Naive thymus-derived CD4-positive, alpha-beta T cell (primary cell): ENCODE measurements at regions not wholly inside any gene's neighbourhood (a gene's known extent, or its start where the extent isn't known, plus 50 kb on each side); places are given as distances from the start of the nearest gene placed in this dataset.
"Not testable (repeated sequence)": the region's sequence is repeated elsewhere in the genome, so short reads cannot be mapped to it uniquely, and the experiment has no call there.

Experiments
- ATAC-seq: fragments of 150-1000 bp; cut with Tn5 transposase; 2 replicates; pipeline ENCODE4 v1.10.0; 2021; ENCODE audit warnings: mild to moderate bottlenecking, moderate library complexity
- CTCF ChIA-PET: fragments of 350-600 bp; sonication (Branson Sonifier 250); formaldehyde crosslinking; loops from one replicate; lab custom pipeline; 2021; ENCODE audit warnings: antibody characterized with exemption; lab: Charles Lee
- POLR2A ChIA-PET: fragments of 350-600 bp; sonication (Branson Sonifier 250); formaldehyde crosslinking; loops from one replicate; lab custom pipeline; 2021; ENCODE audit warnings: antibody characterized with exemption, inconsistent platforms; lab: Charles Lee
- DNase-seq, 9 donors: peaks; one replicate each; pipeline versions ENCODE4 v3.0.0 to v3.0.0-alpha.2; 2020 to 2022; ENCODE audit warnings: mixed read lengths in 1 of 9
- H3K27ac ChIP-seq: one replicate; pipeline ENCODE4 v1.7.0; 2013; ENCODE audit warnings: mild to moderate bottlenecking, low read depth, low read length, moderate library complexity
- H3K27me3 ChIP-seq, 2 donors: one replicate each; pipeline ENCODE4 v1.7.0; 2013; ENCODE audit warnings: low read length in 2 of 2, mild to moderate bottlenecking in 2 of 2, moderate library complexity in 2 of 2; ENCODE audit not compliant: control insufficient read depth in 2 of 2, insufficient read depth in 2 of 2
- H3K36me3 ChIP-seq, 3 experiments: 1 replicate in 2 of 3; 2 replicates in 1 of 3; pipeline ENCODE4 v1.7.0; 2013; ENCODE audit warnings: low read length in 3 of 3, mild to moderate bottlenecking in 3 of 3, moderate library complexity in 1 of 3; ENCODE audit not compliant: insufficient read depth in 3 of 3, control insufficient read depth in 2 of 3
- H3K4me1 ChIP-seq, 2 donors: one replicate each; pipeline ENCODE4 v1.7.0; 2013; ENCODE audit warnings: low read length in 2 of 2, mild to moderate bottlenecking in 2 of 2, moderate library complexity in 1 of 2; ENCODE audit not compliant: control insufficient read depth in 2 of 2, insufficient read depth in 2 of 2
- H3K4me3 ChIP-seq: 2 replicates; pipeline ENCODE4 v1.7.0; 2013; ENCODE audit warnings: mild to moderate bottlenecking, low read length
- H3K9me3 ChIP-seq, 3 experiments: 1 replicate in 2 of 3; 2 replicates in 1 of 3; pipeline ENCODE4 v1.7.0; 2013; ENCODE audit warnings: low read length in 3 of 3; ENCODE audit not compliant: control insufficient read depth in 2 of 3
- H3K27ac Mint-ChIP-seq, 9 donors: one replicate each; pipeline ENCODE4 v1.8.0; 2020 to 2022; ENCODE audit warnings: mixed read lengths in 9 of 9, mild to moderate bottlenecking in 8 of 9, moderate library complexity in 5 of 9, inconsistent platforms in 2 of 9
- H3K27me3 Mint-ChIP-seq, 5 donors: one replicate each; pipeline ENCODE4 v1.8.0; 2021 to 2022; ENCODE audit warnings: mixed read lengths in 5 of 5, mild to moderate bottlenecking in 1 of 5
- H3K36me3 Mint-ChIP-seq, 5 donors: one replicate each; pipeline ENCODE4 v1.8.0; 2020 to 2022; ENCODE audit warnings: mixed read lengths in 5 of 5, mild to moderate bottlenecking in 3 of 5, inconsistent platforms in 1 of 5
- H3K4me1 Mint-ChIP-seq, 7 donors: one replicate each; pipeline ENCODE4 v1.8.0; 2020 to 2022; ENCODE audit warnings: mixed read lengths in 7 of 7, mild to moderate bottlenecking in 3 of 7, inconsistent platforms in 1 of 7
- H3K4me3 Mint-ChIP-seq, 10 donors: one replicate each; pipeline ENCODE4 v1.8.0; 2020 to 2022; ENCODE audit warnings: mild to moderate bottlenecking in 10 of 10, mixed read lengths in 10 of 10, moderate library complexity in 6 of 10, inconsistent platforms in 2 of 10
- H3K9me3 Mint-ChIP-seq, 11 donors: one replicate each; pipeline ENCODE4 v1.8.0; 2020 to 2022; ENCODE audit warnings: mixed read lengths in 11 of 11, mild to moderate bottlenecking in 4 of 11, inconsistent platforms in 1 of 11, moderate library complexity in 1 of 11
- intact Hi-C, 2 donors: fragments of 100-400 bp; cut with micrococcal nuclease; formaldehyde crosslinking; loops; one replicate each; pipeline ENCODE4 v1.15.1; 2023

DNA sequence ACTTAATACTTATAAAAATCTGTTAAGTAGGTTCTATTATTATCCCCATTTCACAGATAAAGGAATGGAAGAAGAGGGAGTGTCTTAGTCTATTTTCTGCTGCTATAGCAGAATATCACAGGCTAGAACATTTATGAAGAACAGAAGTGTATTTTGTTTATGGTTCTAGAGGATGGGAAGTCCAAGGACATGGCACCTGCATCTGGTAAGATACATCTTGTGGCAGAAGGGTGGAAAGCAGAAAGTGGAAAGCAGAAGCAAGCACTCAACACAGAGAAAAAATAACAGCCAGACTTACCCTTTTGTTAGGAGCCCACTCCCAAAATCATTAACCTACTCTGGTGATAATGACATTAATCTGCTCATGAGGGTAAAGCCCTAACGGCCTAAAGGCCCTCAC lies 422.4 kb downstream of the NPIPA8 start:
- Histone ChIP-seq H3K4me3 (no peak overlapping the region), H3K36me3 (no peaks in the 10 kb centered on the region), H3K27ac (no peak overlapping the region), H3K9me3 (peaks cover 0 to 3% (median 0%) of the 10 kb centered on the region in 3 experiments), H3K4me1 (no peaks in the 10 kb centered on the region), H3K27me3 (no peaks in the 10 kb centered on the region)
- ATAC-seq (no peak), DNase-seq (no peak)
- H3K9me3 Mint-ChIP-seq, result peaks cover 4 to 41% (median 10%) of the 10 kb centered on the region in 11 donors
- H3K4me1 Mint-ChIP-seq, result no peaks in the 10 kb centered on the region
- ChIA-PET CTCF (no interaction called here), POLR2A (no interaction called here)
- H3K4me3 Mint-ChIP-seq, result no peak overlapping the region
- no peak overlapping the region for H3K27ac Mint-ChIP-seq
- intact Hi-C loops, result no loop called here
- peaks cover 0 to 36% (median 9%) of the 10 kb centered on the region in 5 donors for H3K27me3 Mint-ChIP-seq
- H3K36me3 Mint-ChIP-seq, result peaks cover 0 to 12% (median 0%) of the 10 kb centered on the region in 5 donors

DNA sequence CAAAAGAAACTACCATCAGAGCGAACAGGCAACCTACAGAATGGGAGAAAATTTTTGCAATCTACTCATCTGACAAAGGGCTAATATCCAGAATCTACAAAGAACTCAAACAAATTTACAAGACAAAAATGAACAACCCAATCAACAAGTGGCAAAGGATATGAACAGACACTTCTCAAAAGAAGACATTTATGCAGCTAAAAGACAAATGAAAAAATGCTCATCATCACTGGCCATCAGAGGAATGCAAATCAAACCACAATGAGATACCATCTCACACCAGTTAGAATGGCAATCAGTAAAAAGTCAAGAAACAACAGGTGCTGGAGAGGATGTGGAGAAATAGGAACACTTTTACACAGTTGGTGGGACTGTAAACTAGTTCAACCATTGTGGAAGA lies 425.0 kb downstream of the NPIPA8 start:
- DNase-seq, H3K4me3 ChIP-seq, intact Hi-C loops, H3K9me3 ChIP-seq, POLR2A ChIA-PET, ATAC-seq, H3K36me3 Mint-ChIP-seq, H3K4me1 ChIP-seq, H3K27ac Mint-ChIP-seq, H3K27me3 ChIP-seq, H3K27ac ChIP-seq, H3K36me3 ChIP-seq, H3K4me3 Mint-ChIP-seq, H3K4me1 Mint-ChIP-seq, CTCF ChIA-PET: not testable (repeated sequence)
- Mint-ChIP-seq H3K27me3 (peaks cover 0 to 23% (median 5%) of the 10 kb centered on the region in 5 donors), H3K9me3 (peaks cover 4 to 50% (median 11%) of the 10 kb centered on the region in 11 donors)

DNA sequence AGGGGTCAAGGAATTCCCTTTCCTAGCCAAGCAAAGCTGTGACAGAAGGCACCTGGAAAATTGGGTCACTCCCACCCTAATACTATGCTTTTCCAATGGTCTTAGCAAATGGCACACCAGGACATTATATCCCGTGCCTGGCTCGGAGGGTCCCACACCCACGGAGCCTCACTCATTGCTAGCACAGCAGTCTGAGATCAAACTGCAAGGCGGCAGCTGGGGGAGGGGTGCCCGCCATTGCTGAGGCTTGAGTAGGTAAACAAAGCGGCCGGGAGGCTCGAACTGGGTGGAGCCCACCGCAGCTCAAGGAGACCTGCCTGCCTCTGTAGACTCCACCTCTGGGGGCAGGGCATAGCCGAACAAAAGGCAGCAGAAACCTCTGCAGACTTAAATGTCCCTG lies 429.9 kb downstream of the NPIPA8 start:
- ATAC-seq, H3K4me1 Mint-ChIP-seq, intact Hi-C loops, H3K4me3 Mint-ChIP-seq, POLR2A ChIA-PET, H3K27me3 ChIP-seq, H3K27ac Mint-ChIP-seq, H3K36me3 ChIP-seq, CTCF ChIA-PET, H3K36me3 Mint-ChIP-seq, DNase-seq, H3K4me3 ChIP-seq, H3K4me1 ChIP-seq, H3K9me3 ChIP-seq, H3K27ac ChIP-seq: not testable (repeated sequence)
- peaks cover 0 to 45% (median 6%) of the 10 kb centered on the region in 11 donors for H3K9me3 Mint-ChIP-seq
- peaks cover 0 to 18% (median 13%) of the 10 kb centered on the region in 5 donors for H3K27me3 Mint-ChIP-seq

DNA sequence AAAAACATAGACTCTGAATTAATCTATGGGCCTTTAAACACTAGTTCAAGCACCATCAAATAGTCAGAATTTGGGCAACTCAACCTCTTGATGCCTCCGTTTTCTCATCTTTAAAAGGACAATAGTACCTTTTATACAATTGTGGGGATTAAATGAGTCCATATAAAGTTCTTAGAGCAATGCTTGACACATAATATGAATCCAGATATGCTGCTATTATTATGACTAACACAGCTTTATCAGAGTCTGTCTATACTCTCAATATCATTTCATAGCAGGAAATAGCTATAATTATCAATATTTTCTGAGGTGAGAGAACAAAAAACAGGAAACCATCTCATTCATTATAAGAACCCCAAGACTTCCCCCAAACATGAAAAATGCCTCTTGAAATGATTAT lies 430.5 kb upstream of the XYLT1 start:
- Histone ChIP-seq H3K27ac (no peak overlapping the region), H3K4me1 (no peaks in the 10 kb centered on the region), H3K36me3 (no peaks in the 10 kb centered on the region), H3K9me3 (no peaks in the 10 kb centered on the region), H3K27me3 (no peaks in the 10 kb centered on the region), H3K4me3 (no peak overlapping the region)
- Mint-ChIP-seq H3K9me3 (peaks cover 0 to 28% (median 4%) of the 10 kb centered on the region in 11 donors), H3K27ac (no peak overlapping the region), H3K4me1 (no peaks in the 10 kb centered on the region), H3K4me3 (no peak overlapping the region), H3K36me3 (peaks cover 0 to 5% (median 0%) of the 10 kb centered on the region in 5 donors), H3K27me3 (peaks cover 0 to 24% (median 19%) of the 10 kb centered on the region in 5 donors)
- DNase-seq, result no peak
- intact Hi-C loops, result no loop called here
- CTCF ChIA-PET, result no interaction called here
- ATAC-seq, result no peak
- POLR2A ChIA-PET, result no interaction called here

DNA sequence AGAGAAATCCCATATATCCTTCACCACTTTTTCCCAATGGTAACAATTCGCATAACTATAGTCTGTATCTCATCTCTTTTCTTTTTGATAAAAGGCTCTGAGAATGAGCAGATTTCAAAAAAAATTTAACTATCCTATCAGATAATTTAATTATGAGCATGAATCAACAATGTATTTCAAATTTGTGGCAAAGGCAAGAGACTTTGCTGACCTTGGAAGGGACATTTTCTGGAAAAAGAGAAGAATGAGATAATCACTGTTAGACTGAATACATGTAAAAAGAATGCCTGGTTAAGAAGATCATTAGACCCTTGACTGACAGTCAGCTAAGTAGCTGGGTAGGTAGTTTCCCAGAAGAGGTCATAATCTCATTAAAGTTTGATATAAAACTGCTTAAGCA lies 428.4 kb upstream of the XYLT1 start:
- no peaks in the 10 kb centered on the region for H3K4me1 Mint-ChIP-seq
- ATAC-seq, result no peak
- no peak overlapping the region for H3K27ac ChIP-seq
- ChIA-PET POLR2A (no interaction called here), CTCF (no interaction called here)
- no peaks in the 10 kb centered on the region for H3K27me3 ChIP-seq
- no peak for DNase-seq
- no peaks in the 10 kb centered on the region for H3K9me3 ChIP-seq
- no peaks in the 10 kb centered on the region for H3K36me3 ChIP-seq
- H3K4me1 ChIP-seq, result no peaks in the 10 kb centered on the region
- H3K27ac Mint-ChIP-seq, result no peak overlapping the region
- H3K9me3 Mint-ChIP-seq, result peaks cover 0 to 8% (median 0%) of the 10 kb centered on the region in 11 donors
- no peak overlapping the region for H3K4me3 Mint-ChIP-seq
- peaks cover 0 to 30% (median 26%) of the 10 kb centered on the region in 5 donors for H3K27me3 Mint-ChIP-seq
- H3K36me3 Mint-ChIP-seq, result no peaks in the 10 kb centered on the region
- intact Hi-C loops, result no loop called here
- no peak overlapping the region for H3K4me3 ChIP-seq

DNA sequence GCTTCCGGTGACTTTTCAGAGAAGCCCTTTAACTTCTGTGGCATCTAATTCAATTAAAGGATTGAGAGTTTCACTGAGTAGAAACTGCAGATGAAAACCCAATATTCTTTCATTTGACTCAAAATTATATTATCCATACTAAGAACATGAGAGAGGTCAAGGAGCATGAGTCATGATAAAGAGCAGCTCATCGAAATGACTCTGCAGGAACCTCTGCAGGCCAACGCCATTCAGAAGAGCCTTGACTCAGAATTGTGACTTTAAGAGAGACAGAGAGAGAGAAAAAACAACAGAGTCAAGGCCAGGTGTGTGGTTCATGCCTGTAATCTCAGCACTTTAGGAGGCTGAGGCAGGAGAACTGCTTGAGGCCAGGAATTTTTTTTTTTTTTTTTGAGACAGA lies 417.2 kb upstream of the XYLT1 start:
- no peak overlapping the region for H3K27ac ChIP-seq
- no peaks in the 10 kb centered on the region for H3K4me1 ChIP-seq
- ChIA-PET POLR2A (no interaction called here), CTCF (no interaction called here)
- no peak for DNase-seq
- no peaks in the 10 kb centered on the region for H3K36me3 ChIP-seq
- Mint-ChIP-seq H3K27me3 (peaks cover 0 to 16% (median 8%) of the 10 kb centered on the region in 5 donors), H3K4me3 (no peak overlapping the region), H3K4me1 (no peaks in the 10 kb centered on the region), H3K27ac (no peak overlapping the region), H3K36me3 (no peaks in the 10 kb centered on the region), H3K9me3 (peaks cover 0 to 9% (median 0%) of the 10 kb centered on the region in 11 donors)
- intact Hi-C loops, result no loop called here
- ATAC-seq, result no peak
- no peaks in the 10 kb centered on the region for H3K9me3 ChIP-seq
- no peak overlapping the region for H3K4me3 ChIP-seq
- H3K27me3 ChIP-seq, result no peaks in the 10 kb centered on the region

DNA sequence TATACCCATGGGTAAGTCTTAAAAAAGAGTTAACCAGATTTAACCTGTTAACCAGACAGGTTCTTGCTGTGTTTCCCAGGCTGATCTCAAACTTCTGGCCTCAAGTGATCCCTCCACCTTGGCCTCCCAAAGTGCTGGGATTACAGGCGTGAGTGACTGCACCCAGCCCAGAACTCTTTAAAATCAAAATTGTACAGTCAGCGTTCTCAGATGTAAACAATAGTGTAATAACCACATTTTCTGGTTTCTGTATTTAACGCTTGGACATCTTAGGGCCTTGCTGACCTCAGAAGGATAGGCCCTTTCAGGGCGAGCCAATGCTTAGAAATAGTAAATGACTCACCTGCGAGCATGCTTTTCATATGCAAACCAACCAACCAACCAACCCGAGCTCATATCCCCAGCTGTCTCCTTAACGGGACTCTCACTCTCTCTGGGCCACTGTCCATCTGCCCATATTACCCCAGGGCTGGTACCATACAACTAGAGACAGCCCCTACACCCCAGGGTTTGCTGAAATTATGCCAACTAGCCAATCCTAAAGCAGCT lies 415.0 kb upstream of the XYLT1 start:
- H3K4me1 Mint-ChIP-seq, result no peaks in the 10 kb centered on the region

More for the DNA sequence above, 415.0 kb upstream of the XYLT1 start:
- peaks cover 0 to 18% (median 12%) of the 10 kb centered on the region in 5 donors for H3K27me3 Mint-ChIP-seq
- H3K9me3 Mint-ChIP-seq, result peaks cover 0 to 2% (median 0%) of the 10 kb centered on the region in 11 donors
- Histone ChIP-seq H3K36me3 (no peaks in the 10 kb centered on the region), H3K27ac (no peak overlapping the region), H3K4me1 (no peaks in the 10 kb centered on the region), H3K9me3 (no peaks in the 10 kb centered on the region), H3K4me3 (no peak overlapping the region), H3K27me3 (no peaks in the 10 kb centered on the region)
- no peaks in the 10 kb centered on the region for H3K36me3 Mint-ChIP-seq
- intact Hi-C loops, result no loop called here
- no peak overlapping the region for H3K27ac Mint-ChIP-seq
- ChIA-PET CTCF (no interaction called here), POLR2A (no interaction called here)
- no peak overlapping the region for H3K4me3 Mint-ChIP-seq
- no peak for DNase-seq
- ATAC-seq, result no peak
